ENCODE measurements at regions not wholly inside any gene's neighbourhood (a gene's known extent, or its start where the extent isn't known, plus 50 kb on each side); places are given as distances from the start of the nearest gene placed in this dataset.

GRCh38 chr14:98154254-98154653 is 1117.7 kb downstream of the BCL11B start:
- no peak for TF ChIP-seq EZH2 (IDR thresholded peaks at IDR 0.05; ENCODE audit: insufficient read depth, poor library complexity, severe bottlenecking)
- TF ChIP-seq EZH2phosphoT487 (IDR thresholded peaks at IDR 0.05; ENCODE audit: insufficient read depth, low read depth) = no peak
- H3K4me3 ChIP-seq = no peak overlapping the region
- H3K4me2 ChIP-seq (ENCODE audit: unreplicated experiment) = no peak overlapping the region
- no peaks in the 10 kb centered on the region for H3K9me2 ChIP-seq (ENCODE audit: insufficient read depth)
- no peaks in the 10 kb centered on the region for H3F3A ChIP-seq (ENCODE audit: insufficient read depth)
- no peak overlapping the region for H3K27ac ChIP-seq
- no peaks in the 10 kb centered on the region for H3K27me3 ChIP-seq (replicated peaks; ENCODE audit: insufficient read depth)
- in situ Hi-C loops (cut with MboI) = no loop called here
- no peak overlapping the region for H2AFZ ChIP-seq
- H3K9ac ChIP-seq = no peak overlapping the region
- no peaks in the 10 kb centered on the region for H3K9me3 ChIP-seq (ENCODE audit: low read depth)
- no peaks in the 10 kb centered on the region for H4K20me1 ChIP-seq (ENCODE audit: insufficient read depth)
- H3K4me1 ChIP-seq (ENCODE audit: insufficient read depth) = no peaks in the 10 kb centered on the region
- WGBS, 2 experiments (ENCODE audit: low coverage in 1 of 2, low lambda C conversion rate in 2 of 2, missing lambda C conversion rate in 2 of 2) = 80 to 92% methylated on average over 4 of the region's 4 CpGs
- no peaks in the 10 kb centered on the region for H3K36me3 ChIP-seq (ENCODE audit: low read depth)
- no peaks in the 10 kb centered on the region for H3K79me2 ChIP-seq (ENCODE audit: insufficient read depth)
- no peak for DNase-seq

DNA sequence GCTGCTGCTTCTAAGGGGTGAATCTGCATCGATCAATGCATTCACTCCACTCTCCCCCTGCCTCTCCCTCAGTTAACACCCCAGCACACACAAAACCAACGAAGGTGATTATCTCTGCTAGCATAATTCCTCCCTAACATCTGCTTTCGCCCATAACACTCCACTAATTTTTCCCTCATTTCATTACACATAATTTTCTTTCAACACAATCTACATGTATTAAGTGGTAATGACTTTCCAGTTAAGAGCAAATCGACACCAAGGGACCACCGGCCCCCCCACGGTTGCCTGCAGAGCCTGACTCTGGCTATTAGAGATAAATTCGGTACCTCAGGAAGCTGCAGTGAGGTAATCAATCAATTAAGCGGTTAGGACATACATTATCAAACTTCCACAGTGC is 1115.6 kb downstream of the BCL11B start:
- H3K79me2 ChIP-seq (ENCODE audit: insufficient read depth) = no peaks in the 10 kb centered on the region
- no peak overlapping the region for H3K4me3 ChIP-seq
- no peaks in the 10 kb centered on the region for H3K27me3 ChIP-seq (replicated peaks; ENCODE audit: insufficient read depth)
- H3K27ac ChIP-seq = no peak overlapping the region
- H3K4me2 ChIP-seq (ENCODE audit: unreplicated experiment) = no peak overlapping the region
- no peaks in the 10 kb centered on the region for H3K9me2 ChIP-seq (ENCODE audit: insufficient read depth)
- H3F3A ChIP-seq (ENCODE audit: insufficient read depth) = no peaks in the 10 kb centered on the region
- H3K4me1 ChIP-seq (ENCODE audit: insufficient read depth) = no peaks in the 10 kb centered on the region
- no peak overlapping the region for H3K9ac ChIP-seq
- H3K36me3 ChIP-seq (ENCODE audit: low read depth) = no peaks in the 10 kb centered on the region
- no peak overlapping the region for H2AFZ ChIP-seq
- in situ Hi-C loops (cut with MboI) = no loop called here
- no peaks in the 10 kb centered on the region for H4K20me1 ChIP-seq (ENCODE audit: insufficient read depth)
- H3K9me3 ChIP-seq (ENCODE audit: low read depth) = no peaks in the 10 kb centered on the region
- no peak for TF ChIP-seq EZH2 (IDR thresholded peaks at IDR 0.05; ENCODE audit: insufficient read depth, poor library complexity, severe bottlenecking)
- TF ChIP-seq EZH2phosphoT487 (IDR thresholded peaks at IDR 0.05; ENCODE audit: insufficient read depth, low read depth) = no peak
- WGBS, 2 experiments (ENCODE audit: low coverage in 1 of 2, low lambda C conversion rate in 2 of 2, missing lambda C conversion rate in 2 of 2) = 33 to 34% methylated on average over 8 of the region's 8 CpGs
- no peak for DNase-seq

DNA sequence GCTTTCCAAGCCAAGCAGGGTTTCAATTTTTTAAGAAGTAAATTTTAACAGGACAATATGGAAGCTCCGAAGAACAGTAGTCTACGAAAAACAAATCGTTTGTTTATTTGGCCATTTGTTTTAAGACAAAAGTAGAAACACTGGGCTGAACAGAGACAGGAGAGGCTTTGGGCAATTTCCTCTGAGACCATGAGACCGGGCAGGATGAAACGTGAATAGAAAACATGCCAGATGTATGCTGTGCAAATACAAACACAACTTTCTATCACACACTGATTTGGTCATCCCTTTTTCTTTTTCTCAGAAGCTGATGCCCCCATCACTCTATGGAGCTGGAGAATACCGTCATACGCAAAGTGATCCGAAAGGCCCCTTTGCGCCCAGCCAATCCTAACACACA is 1111.1 kb downstream of the BCL11B start:
- H3K9me3 ChIP-seq (ENCODE audit: low read depth) = no peaks in the 10 kb centered on the region
- no peaks in the 10 kb centered on the region for H3F3A ChIP-seq (ENCODE audit: insufficient read depth)
- in situ Hi-C loops (cut with MboI) = no loop called here
- no peak overlapping the region for H3K4me3 ChIP-seq
- whole genome bisulfite sequencing, 2 experiments (ENCODE audit: low coverage in 1 of 2, low lambda C conversion rate in 2 of 2, missing lambda C conversion rate in 2 of 2) = 37 to 45% methylated on average over 9 of the region's 9 CpGs
- no peak overlapping the region for H3K27ac ChIP-seq
- H3K36me3 ChIP-seq (ENCODE audit: low read depth) = no peaks in the 10 kb centered on the region
- H3K27me3 ChIP-seq (replicated peaks; ENCODE audit: insufficient read depth) = no peaks in the 10 kb centered on the region
- no peaks in the 10 kb centered on the region for H3K79me2 ChIP-seq (ENCODE audit: insufficient read depth)
- no peaks in the 10 kb centered on the region for H3K4me1 ChIP-seq (ENCODE audit: insufficient read depth)
- H3K9me2 ChIP-seq (ENCODE audit: insufficient read depth) = no peaks in the 10 kb centered on the region
- H4K20me1 ChIP-seq (ENCODE audit: insufficient read depth) = no peaks in the 10 kb centered on the region
- no peak for TF ChIP-seq EZH2 (IDR thresholded peaks at IDR 0.05; ENCODE audit: insufficient read depth, poor library complexity, severe bottlenecking)
- TF ChIP-seq EZH2phosphoT487 (IDR thresholded peaks at IDR 0.05; ENCODE audit: insufficient read depth, low read depth) = no peak
- no peak overlapping the region for H3K9ac ChIP-seq
- no peak overlapping the region for H2AFZ ChIP-seq
- H3K4me2 ChIP-seq (ENCODE audit: unreplicated experiment) = no peak overlapping the region
- no peak for DNase-seq

GRCh38 chr14:98161356-98161755 is 1110.6 kb downstream of the BCL11B start:
- Histone ChIP-seq H2AFZ (no peak overlapping the region), H3K79me2 (ENCODE audit: insufficient read depth) (no peaks in the 10 kb centered on the region), H3K9me3 (ENCODE audit: low read depth) (no peaks in the 10 kb centered on the region), H3K27me3 (replicated peaks; ENCODE audit: insufficient read depth) (no peaks in the 10 kb centered on the region), H3K9ac (no peak overlapping the region), H3K4me2 (ENCODE audit: unreplicated experiment) (no peak overlapping the region), H4K20me1 (ENCODE audit: insufficient read depth) (no peaks in the 10 kb centered on the region), H3F3A (ENCODE audit: insufficient read depth) (no peaks in the 10 kb centered on the region), H3K36me3 (ENCODE audit: low read depth) (no peaks in the 10 kb centered on the region), H3K27ac (no peak overlapping the region), H3K4me1 (ENCODE audit: insufficient read depth) (no peaks in the 10 kb centered on the region), H3K4me3 (no peak overlapping the region), H3K9me2 (ENCODE audit: insufficient read depth) (no peaks in the 10 kb centered on the region)
- TF ChIP-seq EZH2 (IDR thresholded peaks at IDR 0.05; ENCODE audit: insufficient read depth, poor library complexity, severe bottlenecking) = no peak
- WGBS, 2 experiments (ENCODE audit: low coverage in 1 of 2, low lambda C conversion rate in 2 of 2, missing lambda C conversion rate in 2 of 2) = 1 to 3% methylated on average over 4 of the region's 4 CpGs
- in situ Hi-C loops (cut with MboI) = no loop called here
- no peak for DNase-seq

All from GM23248 (cell line).